ENCODE measurements at regions not wholly inside any gene's neighbourhood (a gene's known extent, or its start where the extent isn't known, plus 50 kb on each side); places are given as distances from the start of the nearest gene placed in this dataset.

- Histone ChIP-seq H3K4me2 (no peak overlapping the region), H2AFZ (ENCODE audit: low read depth) (no peak overlapping the region), H4K20me1 (ENCODE audit: insufficient read depth) (no peaks in the 10 kb centered on the region), H3K27me3 (ENCODE audit: insufficient read depth, low read depth) (no peaks in the 10 kb centered on the region), H3K79me2 (ENCODE audit: insufficient read depth, low read depth) (no peaks in the 10 kb centered on the region), H3K4me1 (ENCODE audit: low read depth, poor library complexity, severe bottlenecking) (no peaks in the 10 kb centered on the region), H3K27ac (no peak overlapping the region), H3K9ac (no peak overlapping the region), H3K4me3 (IDR thresholded peaks at IDR 0.05; ENCODE audit: insufficient read depth, low read depth, low read length) (no peak overlapping the region), H3K36me3 (ENCODE audit: insufficient read depth) (no peaks in the 10 kb centered on the region)
- TF ChIP-seq CTCF (conservative IDR thresholded peaks at IDR 0.05; ENCODE audit: low read depth, low read length): no peak
These were observed 554.8 kb upstream of the HTR2C start for GRCh38 chrX:114028907-114029662.

GRCh38 chrX:114017086-114017485 lies 566.8 kb upstream of the HTR2C start:
- H3K4me3 ChIP-seq (IDR thresholded peaks at IDR 0.05; ENCODE audit: insufficient read depth, low read depth, low read length): no peak overlapping the region
- H3K27me3 ChIP-seq (ENCODE audit: insufficient read depth, low read depth): no peaks in the 10 kb centered on the region
- no peak overlapping the region for H3K27ac ChIP-seq
- no peak overlapping the region for H3K4me2 ChIP-seq
- H3K4me1 ChIP-seq (ENCODE audit: low read depth, poor library complexity, severe bottlenecking): no peaks in the 10 kb centered on the region
- H3K79me2 ChIP-seq (ENCODE audit: insufficient read depth, low read depth): no peaks in the 10 kb centered on the region
- no peak for TF ChIP-seq CTCF (conservative IDR thresholded peaks at IDR 0.05; ENCODE audit: low read depth, low read length)
- no peak overlapping the region for H3K9ac ChIP-seq
- H4K20me1 ChIP-seq (ENCODE audit: insufficient read depth): no peaks in the 10 kb centered on the region
- no peak overlapping the region for H2AFZ ChIP-seq (ENCODE audit: low read depth)
- no peaks in the 10 kb centered on the region for H3K36me3 ChIP-seq (ENCODE audit: insufficient read depth)

- no peak overlapping the region for H3K27ac ChIP-seq
- no peak for TF ChIP-seq CTCF (conservative IDR thresholded peaks at IDR 0.05; ENCODE audit: low read depth, low read length)
- no peak overlapping the region for H3K4me2 ChIP-seq
- H4K20me1 ChIP-seq (ENCODE audit: insufficient read depth): no peaks in the 10 kb centered on the region
- no peaks in the 10 kb centered on the region for H3K27me3 ChIP-seq (ENCODE audit: insufficient read depth, low read depth)
- H3K4me1 ChIP-seq (ENCODE audit: low read depth, poor library complexity, severe bottlenecking): no peaks in the 10 kb centered on the region
- H3K79me2 ChIP-seq (ENCODE audit: insufficient read depth, low read depth): no peaks in the 10 kb centered on the region
- H3K9ac ChIP-seq: no peak overlapping the region
- no peak overlapping the region for H3K4me3 ChIP-seq (IDR thresholded peaks at IDR 0.05; ENCODE audit: insufficient read depth, low read depth, low read length)
- H3K36me3 ChIP-seq (ENCODE audit: insufficient read depth): no peaks in the 10 kb centered on the region
- no peak overlapping the region for H2AFZ ChIP-seq (ENCODE audit: low read depth)
These were observed 567.9 kb upstream of the HTR2C start for GRCh38 chrX:114015966-114016365.

- no peaks in the 10 kb centered on the region for H3K4me1 ChIP-seq (ENCODE audit: low read depth, poor library complexity, severe bottlenecking)
- H3K27ac ChIP-seq: no peak overlapping the region
- H4K20me1 ChIP-seq (ENCODE audit: insufficient read depth): no peaks in the 10 kb centered on the region
- no peak overlapping the region for H3K9ac ChIP-seq
- no peaks in the 10 kb centered on the region for H3K79me2 ChIP-seq (ENCODE audit: insufficient read depth, low read depth)
- no peaks in the 10 kb centered on the region for H3K27me3 ChIP-seq (ENCODE audit: insufficient read depth, low read depth)
- no peak overlapping the region for H3K4me2 ChIP-seq
- no peak overlapping the region for H3K4me3 ChIP-seq (IDR thresholded peaks at IDR 0.05; ENCODE audit: insufficient read depth, low read depth, low read length)
- no peaks in the 10 kb centered on the region for H3K36me3 ChIP-seq (ENCODE audit: insufficient read depth)
- no peak overlapping the region for H2AFZ ChIP-seq (ENCODE audit: low read depth)
- TF ChIP-seq CTCF (conservative IDR thresholded peaks at IDR 0.05; ENCODE audit: low read depth, low read length): no peak
These were observed 577.2 kb upstream of the HTR2C start for GRCh38 chrX:114006664-114007063.
